ENCODE measurements at regions not wholly inside any gene's neighbourhood (a gene's known extent, or its start where the extent isn't known, plus 50 kb on each side); places are given as distances from the start of the nearest gene placed in this dataset.

- no peak for DNase-seq (ENCODE audit: low spot score in 2 of 2, unreplicated experiment in 2 of 2)
- no peaks in the 10 kb centered on the region for H3K36me3 Mint-ChIP-seq
- peaks cover 3% of the 10 kb centered on the region for H3K27me3 Mint-ChIP-seq (ENCODE audit: low read depth)
- H3K4me3 Mint-ChIP-seq = no peak overlapping the region
- TF ChIP-seq CTCF (IDR thresholded peaks at IDR 0.05; ENCODE audit: unreplicated experiment) = no peak
- H3K9me3 Mint-ChIP-seq = no peaks in the 10 kb centered on the region
- peaks cover 3% of the 10 kb centered on the region for H3K4me1 Mint-ChIP-seq
- H3K27ac Mint-ChIP-seq = no peak overlapping the region
Observed at GRCh38 chr13:22028831-22029230, 358.0 kb downstream of the FGF9 start.

- no peak overlapping the region for H3K4me3 Mint-ChIP-seq
- H3K27ac Mint-ChIP-seq = no peak overlapping the region
- no peaks in the 10 kb centered on the region for H3K36me3 Mint-ChIP-seq
- no peaks in the 10 kb centered on the region for H3K9me3 Mint-ChIP-seq
- no peak for TF ChIP-seq CTCF (IDR thresholded peaks at IDR 0.05; ENCODE audit: unreplicated experiment)
- H3K27me3 Mint-ChIP-seq (ENCODE audit: low read depth) = peaks cover 3% of the 10 kb centered on the region
- H3K4me1 Mint-ChIP-seq = peaks cover 4% of the 10 kb centered on the region
- no peak for DNase-seq (ENCODE audit: low spot score in 2 of 2, unreplicated experiment in 2 of 2)
Observed at GRCh38 chr13:22030321-22030720, 359.4 kb downstream of the FGF9 start.

- Mint-ChIP-seq H3K4me1 (peaks cover 14% of the 10 kb centered on the region), H3K9me3 (no peaks in the 10 kb centered on the region), H3K27ac (no peak overlapping the region), H3K27me3 (ENCODE audit: low read depth) (peaks cover 3% of the 10 kb centered on the region), H3K4me3 (no peak overlapping the region), H3K36me3 (no peaks in the 10 kb centered on the region)
- DNase-seq (ENCODE audit: low spot score in 2 of 2, unreplicated experiment in 2 of 2) = no peak
- no peak for TF ChIP-seq CTCF (IDR thresholded peaks at IDR 0.05; ENCODE audit: unreplicated experiment)
Observed at GRCh38 chr13:22031702-22032286, 360.9 kb downstream of the FGF9 start.

GRCh38 chr13:22032905-22033304 is 362.0 kb downstream of the FGF9 start:
- Mint-ChIP-seq H3K27me3 (ENCODE audit: low read depth) (peaks cover 3% of the 10 kb centered on the region), H3K27ac (no peak overlapping the region), H3K9me3 (no peaks in the 10 kb centered on the region), H3K4me1 (peaks cover 14% of the 10 kb centered on the region), H3K4me3 (no peak overlapping the region), H3K36me3 (no peaks in the 10 kb centered on the region)
- no peak for TF ChIP-seq CTCF (IDR thresholded peaks at IDR 0.05; ENCODE audit: unreplicated experiment)
- no peak for DNase-seq (ENCODE audit: low spot score in 2 of 2, unreplicated experiment in 2 of 2)

- no peak overlapping the region for H3K27ac Mint-ChIP-seq
- H3K9me3 Mint-ChIP-seq = peaks cover 21% of the 10 kb centered on the region
- H3K4me1 Mint-ChIP-seq = peaks cover 21% of the 10 kb centered on the region
- no peaks in the 10 kb centered on the region for H3K27me3 Mint-ChIP-seq (ENCODE audit: low read depth)
- no peak for TF ChIP-seq CTCF (IDR thresholded peaks at IDR 0.05; ENCODE audit: unreplicated experiment)
- H3K36me3 Mint-ChIP-seq = peaks cover 5% of the 10 kb centered on the region
- DNase-seq (ENCODE audit: low spot score in 2 of 2, unreplicated experiment in 2 of 2) = no peak
- no peak overlapping the region for H3K4me3 Mint-ChIP-seq
Observed at GRCh38 chr13:22039961-22040360, 369.1 kb downstream of the FGF9 start.

Measured in mesothelial cell of epicardium (in vitro differentiated cells).